Adrenal gland (tissue), 9 donors: ENCODE measurements at regions not wholly inside any gene's neighbourhood (a gene's known extent, or its start where the extent isn't known, plus 50 kb on each side); places are given as distances from the start of the nearest gene placed in this dataset.
A peak's percentile ranks its signal among the peaks of the same experiment; 100 is the strongest.
"Not testable (repeated sequence)": the region's sequence is repeated elsewhere in the genome, so short reads cannot be mapped to it uniquely, and the experiment has no call there.

Source experiments
- DNase-seq, 7 donors: peaks; one replicate each; pipeline ENCODE4 v3.0.0-alpha.2; 2019 to 2020
- H3K27ac ChIP-seq, 5 donors: fragments of 200-600 bp; sonication (generic) in 4 of 5; 1 replicate in 3 of 5; 2 replicates in 2 of 5; pipeline versions ENCODE4 v1.5.1 to v1.8.0; 2016 to 2020; ENCODE audit warnings: mild to moderate bottlenecking in 1 of 5
- H3K27me3 ChIP-seq: fragments of 200-600 bp; 2 replicates; pipeline ENCODE4 v1.8.0; 2021
- H3K36me3 ChIP-seq, 2 donors: fragments of 200-600 bp; replicated peaks in 1 of 2; 1 replicate in 1 of 2; 2 replicates in 1 of 2; pipeline versions ENCODE4 v1.5.1 to v1.8.0; 2018 to 2022
- H3K4me1 ChIP-seq, 2 donors: fragments of 200-600 bp; replicated peaks in 1 of 2; 1 replicate in 1 of 2; 2 replicates in 1 of 2; pipeline versions ENCODE4 v1.5.1 to v1.8.0; 2018 to 2021
- H3K4me3 ChIP-seq, 4 donors: fragments of 200-600 bp; sonication (generic) in 3 of 4; one replicate each; pipeline ENCODE4 v1.5.1; 2016 to 2018
- H3K9me3 ChIP-seq, 3 donors: fragments of 200-600 bp; sonication (generic) in 1 of 3; replicated peaks in 1 of 3; 1 replicate in 2 of 3; 2 replicates in 1 of 3; pipeline versions ENCODE4 v1.5.1 to v1.8.0; 2016 to 2021
- POLR2A ChIP-seq, 2 donors: fragments of 450-650 bp; IDR thresholded peaks; one replicate each; pipeline ENCODE4 v1.6.1; 2017; ENCODE audit warnings: antibody characterized with exemption in 2 of 2, mild to moderate bottlenecking in 2 of 2, moderate library complexity in 1 of 2
- WGBS, 4 donors: extraction: QIAGEN DNeasy Blood & Tissue Kit in 2 of 4; methylation state at CpG; one replicate each; pipeline versions ENCODE4 v1.1.5 to v1.1.7; 2013 to 2017; 5-methylcytosine and 5-hydroxymethylcytosine counted together
- intact Hi-C, 2 donors: fragments of 100-400 bp; cut with DNase I; formaldehyde crosslinking; loops; one replicate each; pipeline versions ENCODE4 v1.14.1 to v1.15.0; 2022 to 2023
- TF ChIP-seq, protein P1 (sequence below), 6 experiments: fragments of 450-650 bp in 4 of 6; fragments of 200-600 bp in 2 of 6; sonication (generic) in 1 of 6; IDR thresholded peaks; 1 replicate in 5 of 6; 2 replicates in 1 of 6; pipeline versions ENCODE4 v1.5.1 to v1.8.0; 2016 to 2021; ENCODE audit warnings: antibody characterized with exemption in 6 of 6, mild to moderate bottlenecking in 2 of 6, moderate library complexity in 1 of 6
- donor health status: healthy with polysubstance abuse.
- donor health status: Bipolar disorder and iron deficiency.
- donor health status: DM: yes; HTN: yes; CAD: no.
- donor health status: DM: no; HTN: no; CAD: no.
- donor health status: DM: no; HTN: no; CAD: no.

DNA sequence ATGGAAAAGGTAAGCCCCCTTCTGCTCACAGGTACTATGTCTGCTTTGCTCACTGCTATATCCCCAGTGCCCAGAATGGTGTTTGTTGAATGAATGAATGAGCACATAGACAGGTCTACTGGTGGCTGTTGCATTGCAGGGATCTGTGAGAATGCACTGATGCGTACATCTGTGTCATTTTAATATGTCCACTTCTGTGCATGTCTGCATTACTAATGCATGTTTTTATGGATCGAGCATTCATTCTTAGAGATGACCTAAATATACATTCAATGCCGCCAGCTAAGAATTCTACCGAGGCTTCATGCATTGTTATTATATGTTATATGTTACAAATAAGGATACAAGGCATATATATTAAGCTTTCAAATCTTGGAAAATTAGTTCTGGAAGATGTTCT is 73.8 kb downstream of the SPRING1 start:
- intact Hi-C loops = no loop called here
- H3K4me1 ChIP-seq = peaks cover 1 to 11% of the 10 kb centered on the region in 2 donors
- no peaks in the 10 kb centered on the region for H3K9me3 ChIP-seq
- no peaks in the 10 kb centered on the region for H3K36me3 ChIP-seq
- no peak for DNase-seq
- H3K27ac ChIP-seq = no peak overlapping the region
- H3K27me3 ChIP-seq = no peaks in the 10 kb centered on the region
- 90 to 96% (median 92%) methylated on average over 4 of the region's 4 CpGs for WGBS, 4 donors
- no peak for TF ChIP-seq POLR2A (IDR thresholded peaks at IDR 0.05)
- TF ChIP-seq, protein P1, sequence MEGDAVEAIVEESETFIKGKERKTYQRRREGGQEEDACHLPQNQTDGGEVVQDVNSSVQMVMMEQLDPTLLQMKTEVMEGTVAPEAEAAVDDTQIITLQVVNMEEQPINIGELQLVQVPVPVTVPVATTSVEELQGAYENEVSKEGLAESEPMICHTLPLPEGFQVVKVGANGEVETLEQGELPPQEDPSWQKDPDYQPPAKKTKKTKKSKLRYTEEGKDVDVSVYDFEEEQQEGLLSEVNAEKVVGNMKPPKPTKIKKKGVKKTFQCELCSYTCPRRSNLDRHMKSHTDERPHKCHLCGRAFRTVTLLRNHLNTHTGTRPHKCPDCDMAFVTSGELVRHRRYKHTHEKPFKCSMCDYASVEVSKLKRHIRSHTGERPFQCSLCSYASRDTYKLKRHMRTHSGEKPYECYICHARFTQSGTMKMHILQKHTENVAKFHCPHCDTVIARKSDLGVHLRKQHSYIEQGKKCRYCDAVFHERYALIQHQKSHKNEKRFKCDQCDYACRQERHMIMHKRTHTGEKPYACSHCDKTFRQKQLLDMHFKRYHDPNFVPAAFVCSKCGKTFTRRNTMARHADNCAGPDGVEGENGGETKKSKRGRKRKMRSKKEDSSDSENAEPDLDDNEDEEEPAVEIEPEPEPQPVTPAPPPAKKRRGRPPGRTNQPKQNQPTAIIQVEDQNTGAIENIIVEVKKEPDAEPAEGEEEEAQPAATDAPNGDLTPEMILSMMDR (IDR thresholded peaks at IDR 0.05) = no peak
- H3K4me3 ChIP-seq = no peak overlapping the region

DNA sequence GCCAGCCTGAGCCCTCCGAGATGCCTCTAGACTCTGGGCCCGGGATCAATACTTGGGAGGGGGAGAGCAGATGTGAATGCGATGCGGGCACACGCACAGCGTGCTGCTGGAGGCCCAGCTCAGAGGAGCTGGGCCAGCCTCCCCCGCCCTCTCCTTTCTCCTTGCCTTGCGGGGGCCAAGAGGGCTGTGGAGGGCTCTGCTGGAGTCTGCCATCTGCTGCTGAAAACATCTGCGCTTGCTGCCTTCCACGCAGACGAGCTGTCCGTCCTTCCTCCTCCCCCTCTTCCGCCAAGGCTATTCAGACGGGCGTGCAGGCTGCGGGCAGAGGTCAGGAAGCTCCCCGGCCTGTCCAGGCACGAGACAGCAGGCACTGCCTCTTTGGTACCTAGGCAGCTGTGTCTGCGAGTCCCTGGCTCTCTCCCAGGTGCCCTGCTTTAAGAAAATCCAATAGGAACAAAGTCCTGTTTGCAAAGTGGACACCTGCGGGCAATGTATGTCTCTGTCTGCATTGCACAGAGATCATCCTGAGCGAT is 75.2 kb downstream of the SPRING1 start:
- WGBS, 4 donors = 48 to 59% (median 52%) methylated on average over 13 to 21 of the region's 21 CpGs
- peaks cover 8 to 22% of the 10 kb centered on the region in 2 donors for H3K4me1 ChIP-seq
- no peak overlapping the region for H3K27ac ChIP-seq
- no peaks in the 10 kb centered on the region for H3K9me3 ChIP-seq
- H3K27me3 ChIP-seq = no peaks in the 10 kb centered on the region
- H3K36me3 ChIP-seq = no peaks in the 10 kb centered on the region
- H3K4me3 ChIP-seq = no peak overlapping the region
- intact Hi-C loops = no loop called here
- no peak for TF ChIP-seq POLR2A (IDR thresholded peaks at IDR 0.05)
- TF ChIP-seq, protein P1 (IDR thresholded peaks at IDR 0.05) = no peak
- DNase-seq = peak in 4 of 7 donors; percentile 28 to 55 (median 36)

DNA sequence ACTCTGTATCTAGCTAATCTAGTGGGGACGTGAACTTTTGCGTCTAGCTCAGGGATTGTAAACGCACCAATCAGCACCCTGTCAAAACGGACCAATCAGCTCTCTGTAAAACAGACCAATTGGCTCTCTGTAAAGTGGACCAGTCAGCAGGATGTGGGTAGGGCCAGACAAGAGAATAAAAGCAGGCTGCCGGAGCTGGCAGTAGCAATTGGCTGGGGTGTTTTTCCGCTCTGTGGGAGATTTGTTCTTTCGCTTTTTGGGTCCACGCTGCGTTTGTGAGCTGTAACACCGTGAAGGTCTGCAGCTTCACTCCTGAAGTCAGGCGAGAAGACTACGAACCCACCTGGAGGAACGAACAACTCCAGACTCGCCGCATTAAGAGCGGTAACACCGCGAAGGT is 76.5 kb downstream of the SPRING1 start:
- DNase-seq = no peak
- 96 to 98% (median 97%) methylated on average over 18 of the region's 18 CpGs for WGBS, 4 donors
- no peak overlapping the region for H3K27ac ChIP-seq
- no peak overlapping the region for H3K4me3 ChIP-seq
- H3K36me3 ChIP-seq = no peaks in the 10 kb centered on the region
- intact Hi-C loops = no loop called here
- no peaks in the 10 kb centered on the region for H3K9me3 ChIP-seq
- TF ChIP-seq, protein P1 (IDR thresholded peaks at IDR 0.05) = no peak
- TF ChIP-seq POLR2A (IDR thresholded peaks at IDR 0.05) = no peak
- peaks cover 8 to 22% of the 10 kb centered on the region in 2 donors for H3K4me1 ChIP-seq
- H3K27me3 ChIP-seq = no peaks in the 10 kb centered on the region

DNA sequence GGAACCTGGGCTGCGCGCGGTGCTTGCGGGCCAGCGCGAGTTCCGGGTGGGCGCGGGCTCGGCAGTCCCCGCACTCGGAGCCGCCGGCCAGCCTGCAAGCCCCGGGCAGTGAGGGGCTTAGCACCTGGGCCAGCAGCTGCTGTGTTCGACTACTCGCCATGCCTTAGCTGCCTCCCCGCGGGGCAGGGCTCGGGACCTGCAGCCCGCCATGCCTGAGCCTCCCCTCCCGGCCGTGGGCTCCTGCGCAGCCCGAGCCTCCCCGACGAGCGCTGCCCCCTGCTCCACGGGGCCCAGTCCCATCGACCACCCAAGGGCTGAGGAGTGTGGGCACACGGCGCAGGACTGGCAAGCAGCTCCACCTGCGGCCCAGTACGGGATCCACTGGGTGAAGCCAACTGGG is 77.1 kb downstream of the SPRING1 start:
- H3K36me3 ChIP-seq, H3K9me3 ChIP-seq, H3K4me3 ChIP-seq, H3K27ac ChIP-seq, H3K27me3 ChIP-seq, DNase-seq, intact Hi-C loops: not testable (repeated sequence)
- WGBS, 4 donors = 91 to 96% (median 92%) methylated on average over 21 to 34 of the region's 34 CpGs; no CpG with 5 or more reads in 1 of the 4 donors
- peaks cover 8 to 22% of the 10 kb centered on the region in 2 donors for H3K4me1 ChIP-seq
